HG02852 (cell line): ENCODE measurements at regions not wholly inside any gene's neighbourhood (a gene's known extent, or its start where the extent isn't known, plus 50 kb on each side); places are given as distances from the start of the nearest gene placed in this dataset.
"Not testable (repeated sequence)": the region's sequence is repeated elsewhere in the genome, so short reads cannot be mapped to it uniquely, and the experiment has no call there.

Experiments
- ATAC-seq: cut with Tn5 transposase; IDR thresholded peaks from one replicate; pipeline ENCODE4 v1.9.1; 2021; ENCODE audit warnings: mild to moderate bottlenecking, moderate library complexity; ENCODE audit not compliant: unreplicated experiment

DNA sequence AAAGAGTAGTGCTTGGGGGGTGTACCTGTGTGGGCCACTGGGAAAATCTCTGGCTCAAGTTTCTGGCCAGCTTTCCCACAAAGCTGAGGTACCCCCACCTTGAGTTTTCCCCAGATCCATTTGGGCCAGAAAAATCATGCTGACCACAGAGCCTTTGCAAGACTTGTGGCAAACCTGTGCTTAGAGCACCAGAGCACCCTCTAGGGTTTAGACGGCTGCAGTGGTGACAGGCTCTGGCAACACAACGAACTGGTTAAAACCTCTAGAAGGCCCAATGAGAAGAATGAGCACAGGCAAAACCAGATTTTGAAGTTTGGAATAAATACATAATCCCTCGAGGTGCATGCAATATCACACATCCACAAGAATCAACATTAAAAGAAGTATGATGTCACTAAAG, 290.7 kb upstream of the FOLH1 start:
- no peak for ATAC-seq

DNA sequence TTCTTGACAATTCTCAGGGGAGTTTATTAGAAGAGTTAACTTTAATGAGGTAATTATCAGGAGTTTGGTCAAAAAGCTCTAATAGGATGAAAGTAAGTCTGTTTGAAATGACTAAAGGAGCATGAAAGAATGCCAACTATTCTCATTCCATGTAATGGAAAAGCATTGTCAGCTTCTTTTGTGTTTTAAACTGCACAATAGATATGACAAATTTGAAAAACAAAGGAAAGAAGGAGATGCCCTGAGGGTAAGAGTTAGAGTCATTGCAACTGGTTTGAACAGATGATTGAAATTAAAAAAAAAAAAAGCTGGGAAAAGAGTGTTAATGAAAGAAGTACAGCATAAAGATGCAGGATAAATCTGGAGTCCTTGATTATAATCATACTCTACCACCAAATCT, 296.8 kb upstream of the FOLH1 start:
- ATAC-seq = no peak

- ATAC-seq = peak; percentile 94
Measured at GRCh38 chr11:49526240-49526829, 317.9 kb upstream of the FOLH1 start.

DNA sequence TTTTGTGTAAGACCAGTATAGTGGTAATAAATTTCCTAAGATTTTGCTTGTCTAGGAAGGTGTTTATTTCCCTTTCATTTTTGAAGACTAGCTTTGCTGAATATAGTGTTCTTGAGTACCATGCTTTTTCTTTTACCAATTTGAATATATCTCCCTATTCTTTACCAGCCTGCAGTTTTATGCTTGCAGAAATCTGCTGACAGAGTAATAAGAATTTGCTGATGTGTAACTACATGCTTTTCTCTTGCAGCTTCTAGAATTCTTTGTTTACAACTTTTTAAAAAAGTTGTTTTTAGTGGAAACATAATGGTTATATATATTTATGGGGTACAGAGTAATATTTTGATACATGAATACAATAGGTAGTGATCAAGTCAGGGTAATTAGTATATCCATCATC, 324.8 kb upstream of the FOLH1 start:
- ATAC-seq = no peak

GRCh38 chr11:49538927-49539326, 330.5 kb upstream of the FOLH1 start:
- not testable (repeated sequence) for ATAC-seq

DNA sequence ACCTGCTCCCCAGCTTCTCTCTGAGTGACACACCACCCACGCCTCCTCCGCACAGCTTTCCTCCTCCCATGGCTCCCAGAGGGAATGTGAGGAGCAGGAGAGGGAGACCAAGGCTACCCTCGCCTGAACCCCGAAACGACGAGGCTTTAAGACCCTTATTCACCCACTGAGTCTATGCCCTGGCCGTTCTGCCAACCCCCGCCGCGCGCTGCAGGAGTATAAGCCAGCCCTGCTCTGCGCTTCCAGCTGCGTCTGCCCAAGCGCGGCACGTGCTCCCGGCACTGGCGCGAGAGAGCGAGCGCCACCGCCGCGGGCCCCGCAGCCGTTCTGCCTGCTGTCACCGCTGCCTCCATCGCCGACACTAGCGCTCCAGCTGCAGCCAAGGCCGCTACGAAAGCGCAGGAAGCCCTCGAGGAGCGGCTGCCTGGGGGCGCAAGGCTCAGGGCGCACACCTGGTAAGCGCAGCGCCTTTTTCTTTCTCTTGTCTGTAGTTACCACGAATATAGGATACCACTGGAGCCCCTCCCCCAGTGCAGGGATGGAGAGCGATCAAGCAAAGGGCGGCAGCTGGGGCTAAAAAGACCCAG, 350.0 kb upstream of the FOLH1 start:
- not testable (repeated sequence) for ATAC-seq

DNA sequence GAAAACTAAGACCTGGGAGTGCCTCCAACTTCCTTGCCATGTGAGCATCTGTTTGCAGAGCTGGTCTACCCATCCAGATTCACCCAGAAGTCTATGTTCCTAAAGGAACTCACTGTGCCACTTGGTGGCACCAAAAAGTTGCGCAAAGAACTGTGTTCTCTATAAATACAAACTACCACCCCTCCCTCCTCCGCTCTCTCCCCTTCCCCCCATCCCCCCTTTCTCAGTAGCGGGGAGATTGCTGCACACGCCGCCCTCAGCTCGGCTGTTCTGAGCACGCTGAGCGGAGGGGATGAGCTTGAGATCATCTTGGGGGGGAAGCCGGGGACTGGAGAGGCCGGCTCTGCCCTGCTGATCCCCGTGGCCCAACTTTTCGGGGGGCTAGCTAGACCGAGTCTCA, 352.2 kb upstream of the FOLH1 start:
- not testable (repeated sequence) for ATAC-seq

- not testable (repeated sequence) for ATAC-seq
Measured at GRCh38 chr11:49561240-49561880, 353.0 kb upstream of the FOLH1 start.

DNA sequence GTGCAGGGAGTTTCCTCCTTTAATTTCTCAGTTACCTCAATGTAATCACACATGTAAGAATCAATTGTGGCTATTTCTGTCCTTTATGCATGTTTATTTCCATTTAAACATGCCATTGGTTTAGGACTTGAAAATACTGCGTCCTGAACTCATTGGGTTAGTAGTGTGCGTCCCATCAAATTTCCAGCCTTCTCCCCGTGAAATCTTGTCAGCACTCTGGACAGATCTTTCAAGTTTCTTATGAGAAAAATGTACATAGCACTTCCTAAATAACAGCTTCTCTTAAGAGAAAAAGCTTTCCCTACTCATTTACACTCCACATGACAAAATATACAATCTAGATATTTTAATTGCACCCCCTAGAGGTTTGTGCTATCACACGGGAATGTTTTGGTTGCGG, 353.9 kb upstream of the FOLH1 start:
- ATAC-seq = not testable (repeated sequence)

GRCh38 chr11:49579492-49579891, 371.1 kb upstream of the FOLH1 start:
- not testable (repeated sequence) for ATAC-seq

DNA sequence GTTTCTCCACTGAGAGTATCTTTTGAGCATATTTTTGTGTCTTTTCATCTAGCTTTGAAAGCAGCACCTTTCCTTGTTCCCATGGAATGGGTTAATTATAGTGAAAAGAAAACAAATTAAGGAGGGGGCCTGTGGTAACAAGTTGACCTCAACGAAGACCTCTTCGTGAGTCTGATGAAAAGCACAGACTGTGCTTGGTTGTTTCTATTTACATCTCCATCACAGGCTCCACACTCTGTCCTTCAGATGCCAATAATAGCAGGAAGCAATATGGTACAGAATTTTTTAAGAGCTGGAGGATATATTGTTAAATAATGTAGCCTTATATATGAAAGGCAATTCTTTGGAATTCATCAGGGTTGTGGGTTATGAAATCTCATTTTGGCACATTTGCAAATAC, 366.7 kb upstream of the OR4C13 start:
- not testable (repeated sequence) for ATAC-seq

DNA sequence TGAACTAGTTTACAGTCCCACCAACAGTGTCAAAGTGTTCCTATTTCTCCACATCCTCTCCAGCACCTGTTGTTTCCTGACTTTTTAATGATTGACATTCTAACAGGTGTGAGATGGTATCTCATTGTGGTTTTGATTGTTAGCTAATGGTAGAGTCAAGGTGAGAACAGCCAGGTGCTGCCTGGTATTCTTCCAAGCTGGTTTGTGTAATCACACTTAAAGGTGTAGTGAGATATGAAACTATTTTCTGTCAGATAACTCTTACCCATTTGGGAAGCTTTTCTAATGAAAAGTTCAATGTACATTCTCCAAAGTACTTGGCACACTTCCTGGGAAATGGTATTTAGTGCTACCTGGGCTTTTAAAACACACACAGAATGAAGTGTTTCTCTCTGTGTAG, 343.3 kb upstream of the OR4C13 start:
- ATAC-seq = not testable (repeated sequence)

- ATAC-seq = not testable (repeated sequence)
Measured at GRCh38 chr11:49623872-49624271, 328.3 kb upstream of the OR4C13 start.

- not testable (repeated sequence) for ATAC-seq
Measured at GRCh38 chr11:49670705-49671104, 281.5 kb upstream of the OR4C13 start.

- ATAC-seq = not testable (repeated sequence)
Measured at GRCh38 chr11:49702121-49702520, 250.1 kb upstream of the OR4C13 start.

DNA sequence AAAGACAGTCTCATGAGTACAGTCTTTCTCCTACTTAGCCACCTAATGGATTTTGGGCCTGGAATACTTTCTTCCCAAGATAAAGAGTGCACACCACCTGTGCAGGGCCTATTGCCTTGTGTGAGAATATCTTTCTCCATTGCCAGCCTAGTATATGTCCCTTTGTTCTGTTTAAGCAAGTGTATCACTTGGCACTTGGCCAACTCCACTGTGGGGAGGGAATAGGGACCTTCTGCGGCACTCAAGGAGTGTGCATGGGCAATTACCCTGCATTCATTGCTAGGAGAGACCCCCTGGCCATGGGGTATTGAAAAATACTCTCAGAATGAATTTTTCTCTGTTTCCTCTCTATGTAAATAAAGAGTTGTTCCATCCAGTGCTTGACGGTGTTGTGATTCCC, 201.7 kb upstream of the OR4C13 start:
- not testable (repeated sequence) for ATAC-seq

GRCh38 chr11:49750960-49751359, 201.2 kb upstream of the OR4C13 start:
- not testable (repeated sequence) for ATAC-seq

- not testable (repeated sequence) for ATAC-seq
Measured at GRCh38 chr11:49780791-49781190, 171.4 kb upstream of the OR4C13 start.

DNA sequence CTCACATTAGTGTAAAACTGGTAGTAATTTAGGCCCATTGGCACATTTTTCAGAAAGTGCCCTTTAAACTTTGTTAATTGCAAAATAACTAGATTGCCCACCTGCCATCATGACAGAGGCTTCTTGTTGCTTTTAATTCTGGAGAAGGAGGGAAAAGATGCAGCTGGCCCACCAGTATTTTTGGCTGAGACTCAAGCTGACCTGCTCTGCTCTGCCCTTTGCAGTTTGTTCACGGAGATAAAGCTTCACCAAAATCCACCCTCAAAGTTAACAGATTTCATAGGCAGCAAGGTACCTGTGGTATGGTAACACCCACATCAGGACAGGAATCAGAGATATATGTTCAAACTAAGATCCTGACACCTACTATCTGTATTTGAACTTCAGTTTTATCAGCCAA, 170.2 kb upstream of the OR4C13 start:
- not testable (repeated sequence) for ATAC-seq

DNA sequence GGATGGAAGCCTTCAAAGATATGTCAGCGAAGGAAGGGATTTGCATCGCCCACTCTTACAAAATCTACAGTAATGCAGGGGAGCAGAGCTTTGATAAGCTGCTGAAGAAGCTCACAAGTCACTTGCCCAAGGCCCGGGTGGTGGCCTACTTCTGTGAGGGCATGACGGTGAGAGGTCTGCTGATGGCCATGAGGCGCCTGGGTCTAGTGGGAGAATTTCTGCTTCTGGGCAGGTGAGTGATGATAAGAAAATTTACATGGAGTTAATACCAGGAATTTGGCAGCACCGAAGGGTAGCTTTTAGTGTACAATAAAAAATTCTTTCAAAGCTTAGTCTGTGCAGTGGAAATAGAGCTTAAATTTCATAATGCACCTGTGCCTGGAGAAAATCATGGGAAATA, 168.3 kb upstream of the OR4C13 start:
- ATAC-seq = not testable (repeated sequence)

GRCh38 chr11:49789787-49790186, 162.4 kb upstream of the OR4C13 start:
- not testable (repeated sequence) for ATAC-seq

GRCh38 chr11:49798206-49798837, 153.9 kb upstream of the OR4C13 start:
- not testable (repeated sequence) for ATAC-seq
